ENCODE measurements at regions not wholly inside any gene's neighbourhood (a gene's known extent, or its start where the extent isn't known, plus 50 kb on each side); places are given as distances from the start of the nearest gene placed in this dataset.

DNA sequence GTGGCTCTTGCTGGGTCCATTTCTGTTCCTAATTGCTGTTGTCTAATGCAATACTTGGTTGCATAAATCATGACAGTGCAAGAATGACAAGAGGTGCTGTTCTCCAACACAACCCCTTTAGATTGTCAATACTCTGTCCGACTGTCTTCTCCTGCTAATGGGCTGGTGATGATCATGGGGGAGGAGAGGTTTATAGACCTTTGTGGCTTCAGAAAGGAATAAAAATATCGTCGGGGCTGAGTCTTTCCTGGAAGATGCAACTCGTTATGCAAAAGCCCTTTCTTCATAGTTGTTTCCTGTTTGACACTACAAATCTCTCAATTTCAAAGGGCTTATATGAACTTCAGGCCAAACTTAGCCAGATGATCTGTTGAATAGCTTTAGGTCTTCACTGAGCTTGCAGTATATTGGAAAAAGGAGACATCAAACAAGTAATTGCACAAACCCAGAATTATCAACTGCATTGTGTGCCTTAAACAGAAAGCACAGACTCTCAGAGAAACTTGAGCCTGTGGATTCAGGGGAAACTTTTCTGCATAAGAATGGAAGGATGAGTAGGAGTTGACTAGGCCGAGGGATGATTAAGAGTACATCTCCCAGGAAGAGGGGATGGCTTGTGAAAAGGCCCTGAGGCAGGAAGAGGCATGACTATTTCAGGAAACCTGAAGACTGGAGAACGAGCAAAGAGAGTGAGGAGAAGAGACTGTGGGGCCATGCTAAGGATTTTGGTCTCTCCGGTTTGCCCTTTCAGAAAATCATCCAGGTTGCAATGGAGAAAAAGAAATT lies 107.6 kb downstream of the TSEN15 start:
- ATAC-seq (no peak), DNase-seq (no peak)
- H3K4me1 ChIP-seq (ENCODE audit: control insufficient read depth, insufficient read depth, low read length), result peaks cover 5% of the 10 kb centered on the region
- no peak overlapping the region for H3K27ac ChIP-seq (ENCODE audit: low read length)
- no peak overlapping the region for H3K4me3 ChIP-seq (ENCODE audit: low read length)
- WGBS, result 70% methylated on average over 7 of the region's 7 CpGs
- intact Hi-C loops (cut with DNase I), result no loop called here
- no peaks in the 10 kb centered on the region for H3K9me3 ChIP-seq (ENCODE audit: control insufficient read depth, low read length)
- H3K27me3 ChIP-seq (ENCODE audit: control insufficient read depth, insufficient read depth), result no peaks in the 10 kb centered on the region

DNA sequence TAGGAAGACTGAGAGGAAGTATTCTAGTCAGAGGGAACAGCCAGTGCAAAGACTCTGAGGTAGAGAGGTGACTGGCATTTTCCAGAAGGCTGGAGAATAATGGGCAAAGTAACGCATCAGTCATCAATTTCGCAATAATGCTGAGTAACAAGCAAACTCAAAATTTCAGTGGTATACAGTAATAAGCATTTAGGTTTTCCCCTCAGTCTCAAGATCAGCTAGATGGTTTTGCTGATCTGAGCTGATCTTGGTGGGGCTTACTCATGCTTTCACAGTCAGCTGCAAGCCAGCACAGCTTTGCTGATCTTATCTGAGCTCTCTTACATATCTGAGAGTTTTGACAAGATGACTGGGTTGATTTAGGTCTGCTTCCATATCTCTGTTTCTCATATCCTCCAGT lies 108.7 kb downstream of the TSEN15 start:
- intact Hi-C loops (cut with DNase I), result no loop called here
- ATAC-seq, result peak in 1 of 2 donors; percentile 24
- 91% methylated on average over 2 of the region's 2 CpGs for WGBS

GRCh38 chr1:184161071-184161698 lies 109.7 kb downstream of the TSEN15 start:
- 36% methylated on average over 3 of the region's 3 CpGs for WGBS
- intact Hi-C loops (cut with DNase I), result no loop called here

More for the DNA sequence above, 108.7 kb downstream of the TSEN15 start:
- Histone ChIP-seq H3K27ac (ENCODE audit: low read length) (no peak overlapping the region), H3K4me3 (ENCODE audit: low read length) (no peak overlapping the region), H3K27me3 (ENCODE audit: control insufficient read depth, insufficient read depth) (no peaks in the 10 kb centered on the region), H3K9me3 (ENCODE audit: control insufficient read depth, low read length) (no peaks in the 10 kb centered on the region), H3K4me1 (ENCODE audit: control insufficient read depth, insufficient read depth, low read length) (peaks cover 5% of the 10 kb centered on the region)
- DNase-seq, result no peak

GRCh38 chr1:184162281-184162680 lies 110.8 kb downstream of the TSEN15 start:
- no peak overlapping the region for H3K27ac ChIP-seq (ENCODE audit: low read length)
- intact Hi-C loops (cut with DNase I), result no loop called here
- DNase-seq, result no peak
- peaks cover 5% of the 10 kb centered on the region for H3K4me1 ChIP-seq (ENCODE audit: control insufficient read depth, insufficient read depth, low read length)
- no peaks in the 10 kb centered on the region for H3K9me3 ChIP-seq (ENCODE audit: control insufficient read depth, low read length)
- 71% methylated on average over 9 of the region's 9 CpGs for WGBS
- H3K27me3 ChIP-seq (ENCODE audit: control insufficient read depth, insufficient read depth), result no peaks in the 10 kb centered on the region
- H3K4me3 ChIP-seq (ENCODE audit: low read length), result no peak overlapping the region
- ATAC-seq, result no peak

More at GRCh38 chr1:184161071-184161698, 109.7 kb downstream of the TSEN15 start:
- peaks cover 5% of the 10 kb centered on the region for H3K4me1 ChIP-seq (ENCODE audit: control insufficient read depth, insufficient read depth, low read length)
- H3K9me3 ChIP-seq (ENCODE audit: control insufficient read depth, low read length), result no peaks in the 10 kb centered on the region
- peak in 2 of 3 donors; percentile 34 to 56 for DNase-seq
- no peaks in the 10 kb centered on the region for H3K27me3 ChIP-seq (ENCODE audit: control insufficient read depth, insufficient read depth)
- H3K4me3 ChIP-seq (ENCODE audit: low read length), result no peak overlapping the region
- no peak overlapping the region for H3K27ac ChIP-seq (ENCODE audit: low read length)
- ATAC-seq, result peak; percentile 82 to 83

DNA sequence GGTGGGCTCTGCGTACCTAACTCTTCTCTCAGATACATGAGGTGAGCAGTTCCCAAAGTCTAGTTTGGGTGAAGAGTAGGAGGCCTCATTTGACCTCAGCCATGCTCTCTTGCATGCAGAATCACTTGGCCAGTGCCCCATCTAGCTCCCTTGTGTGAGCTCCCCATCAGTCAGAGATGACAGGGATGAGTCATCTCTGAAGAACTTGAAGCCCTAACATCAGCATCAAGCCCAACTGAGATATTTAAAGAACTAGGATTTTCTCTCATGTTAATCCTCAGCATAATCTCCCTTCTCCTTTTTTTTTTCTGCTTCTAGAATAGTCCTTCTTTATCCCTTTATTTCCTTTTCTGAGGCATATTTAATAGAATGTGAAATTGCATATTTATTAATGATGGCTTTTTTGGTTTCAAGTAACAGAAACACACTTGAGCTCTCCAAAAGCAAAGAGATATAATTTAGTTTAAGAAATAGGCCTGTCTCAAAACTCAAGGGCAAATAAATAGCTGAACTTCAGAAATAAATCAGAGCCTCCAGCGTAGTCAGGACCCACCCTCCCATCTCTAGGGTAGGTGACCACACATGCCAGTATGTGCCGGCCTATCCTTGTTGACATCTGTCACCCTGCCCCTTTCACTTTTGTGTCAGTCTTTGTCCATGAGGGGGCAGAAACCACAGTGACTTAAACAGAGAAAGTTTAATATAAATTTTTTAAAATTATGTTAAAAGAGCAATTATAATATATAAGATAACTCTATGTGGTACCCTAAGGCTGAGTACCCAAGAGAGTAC lies 112.3 kb downstream of the TSEN15 start:
- peak overlapping the region; percentile 12 for H3K27ac ChIP-seq (ENCODE audit: low read length)
- H3K27me3 ChIP-seq (ENCODE audit: control insufficient read depth, insufficient read depth), result no peaks in the 10 kb centered on the region
- H3K4me3 ChIP-seq (ENCODE audit: low read length), result no peak overlapping the region
- DNase-seq (no peak), ATAC-seq (peak; percentile 63 to 75)
- peaks cover 5% of the 10 kb centered on the region for H3K4me1 ChIP-seq (ENCODE audit: control insufficient read depth, insufficient read depth, low read length)
- H3K9me3 ChIP-seq (ENCODE audit: control insufficient read depth, low read length), result no peaks in the 10 kb centered on the region
- WGBS, result 81% methylated on average over 3 of the region's 3 CpGs
- intact Hi-C loops (cut with DNase I), result no loop called here

DNA sequence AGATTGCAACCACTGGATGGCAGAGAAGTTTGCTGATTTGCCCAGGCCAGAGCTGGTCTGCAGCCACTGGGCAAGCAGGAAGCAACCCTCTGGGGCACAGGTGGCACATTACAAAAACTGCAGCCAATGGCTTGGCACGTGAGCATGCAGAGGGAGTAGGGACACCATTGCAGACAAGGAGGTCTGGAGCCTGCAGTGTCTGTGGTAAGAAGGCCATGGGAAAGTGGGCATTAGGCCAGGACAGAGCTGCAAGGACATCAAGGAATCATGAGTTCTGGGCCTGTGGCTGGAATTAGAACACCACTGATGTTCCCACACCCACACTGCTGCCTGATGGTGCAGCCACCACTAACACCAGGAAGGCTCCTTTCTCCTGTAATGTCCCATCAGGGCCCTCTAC lies 113.0 kb downstream of the TSEN15 start:
- Histone ChIP-seq H3K9me3 (ENCODE audit: control insufficient read depth, low read length) (no peaks in the 10 kb centered on the region), H3K4me3 (ENCODE audit: low read length) (no peak overlapping the region), H3K4me1 (ENCODE audit: control insufficient read depth, insufficient read depth, low read length) (peaks cover 5% of the 10 kb centered on the region), H3K27ac (ENCODE audit: low read length) (no peak overlapping the region), H3K27me3 (ENCODE audit: control insufficient read depth, insufficient read depth) (no peaks in the 10 kb centered on the region)
- DNase-seq (peak in 1 of 3 donors; percentile 34), ATAC-seq (no peak)
- intact Hi-C loops (cut with DNase I), result no loop called here
- WGBS, result 78% methylated on average over 1 of the region's 1 CpG

- ATAC-seq (no peak), DNase-seq (no peak)
- Histone ChIP-seq H3K27me3 (ENCODE audit: control insufficient read depth, insufficient read depth) (no peaks in the 10 kb centered on the region), H3K27ac (ENCODE audit: low read length) (no peak overlapping the region), H3K9me3 (ENCODE audit: control insufficient read depth, low read length) (no peaks in the 10 kb centered on the region), H3K4me1 (ENCODE audit: control insufficient read depth, insufficient read depth, low read length) (peaks cover 5% of the 10 kb centered on the region), H3K4me3 (ENCODE audit: low read length) (no peak overlapping the region)
- WGBS, result 76% methylated on average over 3 of the region's 3 CpGs
- intact Hi-C loops (cut with DNase I), result no loop called here
Observed at GRCh38 chr1:184166485-184166884, 115.0 kb downstream of the TSEN15 start.

- 37% methylated on average over 1 of the region's 1 CpG for WGBS
- intact Hi-C loops (cut with DNase I), result no loop called here
- ATAC-seq (no peak), DNase-seq (no peak)
- H3K4me1 ChIP-seq (ENCODE audit: control insufficient read depth, insufficient read depth, low read length), result peaks cover 5% of the 10 kb centered on the region
- no peak overlapping the region for H3K27ac ChIP-seq (ENCODE audit: low read length)
- no peaks in the 10 kb centered on the region for H3K9me3 ChIP-seq (ENCODE audit: control insufficient read depth, low read length)
- H3K27me3 ChIP-seq (ENCODE audit: control insufficient read depth, insufficient read depth), result no peaks in the 10 kb centered on the region
- no peak overlapping the region for H3K4me3 ChIP-seq (ENCODE audit: low read length)
Observed at GRCh38 chr1:184167352-184167751, 115.8 kb downstream of the TSEN15 start.

GRCh38 chr1:184170719-184171118 lies 119.2 kb downstream of the TSEN15 start:
- Histone ChIP-seq H3K27me3 (ENCODE audit: control insufficient read depth, insufficient read depth) (no peaks in the 10 kb centered on the region), H3K27ac (ENCODE audit: low read length) (no peak overlapping the region), H3K4me1 (ENCODE audit: control insufficient read depth, insufficient read depth, low read length) (no peaks in the 10 kb centered on the region), H3K9me3 (ENCODE audit: control insufficient read depth, low read length) (no peaks in the 10 kb centered on the region), H3K4me3 (ENCODE audit: low read length) (no peak overlapping the region)
- ATAC-seq (no peak), DNase-seq (no peak)
- intact Hi-C loops (cut with DNase I), result no loop called here

DNA sequence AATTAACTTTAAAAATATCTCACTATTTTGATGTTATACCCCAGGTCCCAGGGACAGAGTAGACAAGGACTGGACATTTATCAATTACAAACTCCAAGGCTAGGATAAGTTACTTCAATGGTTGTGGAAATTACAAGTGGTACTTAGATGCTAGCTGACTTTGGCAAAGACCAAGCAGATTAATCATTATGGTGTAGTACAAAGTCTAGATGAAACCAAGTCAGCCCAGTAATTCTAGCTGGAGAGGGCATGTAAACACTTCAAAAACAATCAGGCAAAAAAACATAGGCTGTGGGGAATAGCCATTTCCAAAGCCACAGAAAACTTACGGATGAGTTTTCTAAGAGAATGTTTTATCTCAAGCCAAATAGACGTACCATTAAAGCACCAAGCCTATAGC lies 124.5 kb downstream of the TSEN15 start:
- no peak for DNase-seq
- 94% methylated on average over 2 of the region's 2 CpGs for WGBS
- Histone ChIP-seq H3K4me3 (ENCODE audit: low read length) (no peak overlapping the region), H3K4me1 (ENCODE audit: control insufficient read depth, insufficient read depth, low read length) (no peaks in the 10 kb centered on the region), H3K9me3 (ENCODE audit: control insufficient read depth, low read length) (no peaks in the 10 kb centered on the region), H3K27ac (ENCODE audit: low read length) (no peak overlapping the region), H3K27me3 (ENCODE audit: control insufficient read depth, insufficient read depth) (no peaks in the 10 kb centered on the region)
- ATAC-seq, result no peak
- intact Hi-C loops (cut with DNase I), result no loop called here

DNA sequence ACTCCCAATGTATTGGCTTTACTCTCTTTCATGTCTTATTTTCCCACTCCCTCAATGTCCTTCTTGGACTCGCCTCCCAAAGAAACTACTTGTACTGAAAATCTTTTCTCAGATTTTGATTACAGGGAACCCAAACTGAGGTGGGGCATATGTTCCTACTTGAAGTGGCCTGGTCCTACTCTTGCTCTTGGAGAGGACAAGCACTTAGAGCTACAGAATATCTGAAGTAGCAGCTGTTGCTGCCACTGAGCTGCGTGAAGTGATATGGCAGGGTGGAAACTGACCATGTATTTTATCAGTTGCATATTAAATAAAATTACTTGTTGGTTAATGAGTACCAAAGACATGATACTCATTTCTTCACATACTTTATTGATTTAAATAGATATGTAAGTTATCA lies 129.5 kb downstream of the TSEN15 start:
- Histone ChIP-seq H3K9me3 (ENCODE audit: control insufficient read depth, low read length) (no peaks in the 10 kb centered on the region), H3K27me3 (ENCODE audit: control insufficient read depth, insufficient read depth) (no peaks in the 10 kb centered on the region), H3K27ac (ENCODE audit: low read length) (no peak overlapping the region), H3K4me1 (ENCODE audit: control insufficient read depth, insufficient read depth, low read length) (no peaks in the 10 kb centered on the region), H3K4me3 (ENCODE audit: low read length) (no peak overlapping the region)
- intact Hi-C loops (cut with DNase I), result no loop called here
- ATAC-seq (no peak), DNase-seq (no peak)
- WGBS, result 83% methylated on average over 2 of the region's 2 CpGs
